Fibroblast of pulmonary artery (primary cell): ENCODE measurements at regions not wholly inside any gene's neighbourhood (a gene's known extent, or its start where the extent isn't known, plus 50 kb on each side); places are given as distances from the start of the nearest gene placed in this dataset.
"Not testable (repeated sequence)": the region's sequence is repeated elsewhere in the genome, so short reads cannot be mapped to it uniquely, and the experiment has no call there.

Experiments used
- DNase-seq: peaks from one replicate; pipeline ENCODE4 v3.0.0-alpha.2; 2010; ENCODE audit warnings: low read depth
- H3K4me3 ChIP-seq: replicated peaks from 2 replicates; pipeline ENCODE4 v1.5.1; 2011; ENCODE audit warnings: low read depth, mild to moderate bottlenecking, control low read depth, low read length, moderate library complexity
- TF ChIP-seq, protein P1 (sequence below): IDR thresholded peaks from 2 replicates; pipeline ENCODE4 v1.5.1; 2011; ENCODE audit warnings: mild to moderate bottlenecking, control low read depth, low read length, inconsistent platforms; ENCODE audit errors: missing control alignments

DNA sequence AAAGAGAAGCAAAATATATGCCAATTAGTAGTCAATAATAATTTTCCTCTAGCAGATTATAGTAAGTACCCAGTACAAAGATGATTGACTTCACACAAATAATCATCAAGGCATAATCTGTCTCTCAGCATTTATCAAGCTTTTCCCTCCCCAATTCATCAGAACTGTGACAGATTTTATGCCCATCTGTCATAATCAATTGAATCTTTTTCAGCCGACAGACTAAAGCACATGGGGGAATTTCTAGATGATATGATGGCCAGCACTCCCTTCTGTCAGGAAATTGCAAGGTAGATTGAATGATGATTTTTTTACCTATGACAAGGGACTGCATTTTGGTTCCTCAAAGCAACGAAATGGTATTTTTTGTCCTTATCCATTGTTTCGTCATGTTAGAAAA, 227.1 kb upstream of the CYLC2 start:
- no peak for DNase-seq
- no peak overlapping the region for H3K4me3 ChIP-seq
- TF ChIP-seq, protein P1, sequence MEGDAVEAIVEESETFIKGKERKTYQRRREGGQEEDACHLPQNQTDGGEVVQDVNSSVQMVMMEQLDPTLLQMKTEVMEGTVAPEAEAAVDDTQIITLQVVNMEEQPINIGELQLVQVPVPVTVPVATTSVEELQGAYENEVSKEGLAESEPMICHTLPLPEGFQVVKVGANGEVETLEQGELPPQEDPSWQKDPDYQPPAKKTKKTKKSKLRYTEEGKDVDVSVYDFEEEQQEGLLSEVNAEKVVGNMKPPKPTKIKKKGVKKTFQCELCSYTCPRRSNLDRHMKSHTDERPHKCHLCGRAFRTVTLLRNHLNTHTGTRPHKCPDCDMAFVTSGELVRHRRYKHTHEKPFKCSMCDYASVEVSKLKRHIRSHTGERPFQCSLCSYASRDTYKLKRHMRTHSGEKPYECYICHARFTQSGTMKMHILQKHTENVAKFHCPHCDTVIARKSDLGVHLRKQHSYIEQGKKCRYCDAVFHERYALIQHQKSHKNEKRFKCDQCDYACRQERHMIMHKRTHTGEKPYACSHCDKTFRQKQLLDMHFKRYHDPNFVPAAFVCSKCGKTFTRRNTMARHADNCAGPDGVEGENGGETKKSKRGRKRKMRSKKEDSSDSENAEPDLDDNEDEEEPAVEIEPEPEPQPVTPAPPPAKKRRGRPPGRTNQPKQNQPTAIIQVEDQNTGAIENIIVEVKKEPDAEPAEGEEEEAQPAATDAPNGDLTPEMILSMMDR: no peak

DNA sequence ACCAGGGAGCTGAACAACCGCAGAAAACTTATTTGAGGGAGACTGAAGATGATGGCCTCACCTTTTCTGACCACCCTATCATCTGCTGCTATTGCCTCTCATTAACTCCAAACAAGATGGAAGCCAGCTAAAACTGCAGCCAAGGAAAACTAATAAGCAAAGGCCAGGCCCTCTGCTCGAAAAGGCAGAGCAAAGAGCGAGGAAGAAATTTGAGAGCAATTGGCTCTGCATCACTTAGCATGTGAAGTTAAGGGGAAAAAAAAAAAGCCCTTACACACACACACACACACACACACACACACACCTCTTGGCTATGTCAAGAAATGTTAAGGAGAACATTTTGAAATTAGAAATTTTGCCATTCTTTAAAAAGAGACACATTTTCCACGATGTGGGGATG, 228.1 kb upstream of the CYLC2 start:
- TF ChIP-seq, protein P1: no peak
- H3K4me3 ChIP-seq: no peak overlapping the region
- DNase-seq: no peak

DNA sequence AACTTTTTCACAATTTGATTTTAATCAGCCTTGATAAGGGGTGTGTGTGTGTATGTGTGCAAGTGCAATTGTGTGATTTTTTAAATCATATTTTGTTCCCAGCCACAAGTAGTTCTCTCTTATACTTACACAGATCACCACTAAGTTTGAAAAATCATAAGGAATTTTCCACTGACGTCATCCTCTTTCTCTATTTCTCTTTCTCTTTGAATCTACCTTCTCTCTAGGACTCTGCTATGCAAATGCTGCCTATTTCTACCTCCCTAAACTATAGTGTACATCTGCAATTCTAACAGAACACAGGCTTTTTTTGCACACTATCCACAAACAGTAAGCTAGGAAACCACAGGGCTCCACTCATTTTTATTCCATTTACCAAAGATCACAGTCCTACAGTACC, 254.6 kb upstream of the CYLC2 start:
- DNase-seq: no peak
- TF ChIP-seq, protein P1: no peak
- no peak overlapping the region for H3K4me3 ChIP-seq

DNA sequence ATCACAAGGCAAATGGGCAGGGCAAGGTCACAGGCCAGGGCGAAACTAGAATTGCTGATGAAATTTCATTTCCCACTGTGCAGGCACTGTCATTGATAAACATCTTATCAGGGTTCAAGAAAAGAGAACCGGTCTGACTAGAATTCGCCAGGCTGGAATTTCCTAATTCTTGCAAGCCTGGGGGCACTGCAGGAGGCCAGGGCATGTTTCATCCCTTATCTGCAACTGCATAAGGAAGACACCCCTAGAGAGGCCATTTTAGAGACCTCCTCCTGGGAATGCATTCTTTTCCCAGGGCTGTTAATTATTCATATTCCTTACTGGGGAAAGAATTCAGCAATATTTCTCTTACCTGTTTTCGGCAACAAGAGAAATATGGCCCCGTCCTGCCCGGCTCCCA, 266.2 kb upstream of the CYLC2 start:
- no peak for DNase-seq
- no peak overlapping the region for H3K4me3 ChIP-seq
- TF ChIP-seq, protein P1: no peak

DNA sequence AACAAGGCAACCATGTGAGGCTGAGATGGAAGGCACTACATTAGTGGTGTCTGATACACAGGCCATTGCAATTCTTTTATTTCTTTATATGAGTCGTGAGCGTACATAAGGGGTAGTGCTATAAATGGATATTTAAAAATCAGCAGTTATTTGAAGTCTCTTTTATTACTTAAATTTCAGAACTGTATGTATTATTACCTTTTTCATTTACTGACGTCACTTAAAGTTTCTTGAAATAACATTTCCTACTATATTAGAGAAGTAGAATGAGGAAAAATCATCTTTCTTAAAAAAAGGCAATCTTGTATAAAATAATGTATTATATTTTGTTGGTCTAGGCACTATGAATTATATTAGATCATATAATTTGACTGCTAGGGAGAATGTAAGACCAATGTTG, 280.9 kb upstream of the CYLC2 start:
- DNase-seq: no peak
- no peak overlapping the region for H3K4me3 ChIP-seq
- TF ChIP-seq, protein P1: no peak

DNA sequence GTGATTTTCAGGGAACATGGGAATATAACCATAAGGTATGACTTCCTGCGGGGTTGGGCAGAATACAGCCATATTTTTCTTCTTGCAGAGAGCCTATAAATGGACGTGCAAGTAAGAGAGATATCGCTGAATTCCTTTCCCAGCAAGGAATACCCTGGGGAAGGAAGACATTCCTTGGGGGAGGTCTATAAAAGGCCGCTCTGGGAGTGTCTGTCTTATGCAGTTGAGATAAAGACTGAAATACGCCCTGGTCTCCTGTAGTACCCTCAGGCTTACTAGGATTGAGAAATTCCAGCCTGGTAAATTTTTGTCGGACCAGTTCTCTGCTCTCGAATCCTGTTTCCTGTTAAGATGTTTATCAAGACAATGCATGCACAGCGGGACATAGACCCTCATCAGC, 282.2 kb upstream of the CYLC2 start:
- not testable (repeated sequence) for H3K4me3 ChIP-seq, DNase-seq

DNA sequence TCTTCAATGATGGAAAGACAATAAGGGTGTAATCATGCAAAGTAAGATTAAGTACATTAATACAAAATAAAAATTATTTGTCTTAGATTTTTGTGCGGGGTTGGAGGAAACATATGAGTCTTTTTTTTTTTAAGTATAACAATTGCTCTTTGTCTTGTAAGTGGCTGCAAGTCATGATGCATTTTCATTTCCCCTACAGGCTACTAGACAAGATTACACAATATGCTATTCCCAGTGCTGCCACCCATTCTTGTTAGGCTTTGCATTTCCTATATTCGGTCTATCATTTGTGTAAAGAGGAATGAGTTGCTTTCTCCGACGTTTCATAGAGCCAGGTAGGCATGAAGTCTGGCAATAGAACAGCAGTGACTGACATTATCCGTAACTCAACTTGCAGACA, 294.2 kb upstream of the CYLC2 start:
- H3K4me3 ChIP-seq: no peak overlapping the region
- no peak for DNase-seq
- TF ChIP-seq, protein P1: no peak

DNA sequence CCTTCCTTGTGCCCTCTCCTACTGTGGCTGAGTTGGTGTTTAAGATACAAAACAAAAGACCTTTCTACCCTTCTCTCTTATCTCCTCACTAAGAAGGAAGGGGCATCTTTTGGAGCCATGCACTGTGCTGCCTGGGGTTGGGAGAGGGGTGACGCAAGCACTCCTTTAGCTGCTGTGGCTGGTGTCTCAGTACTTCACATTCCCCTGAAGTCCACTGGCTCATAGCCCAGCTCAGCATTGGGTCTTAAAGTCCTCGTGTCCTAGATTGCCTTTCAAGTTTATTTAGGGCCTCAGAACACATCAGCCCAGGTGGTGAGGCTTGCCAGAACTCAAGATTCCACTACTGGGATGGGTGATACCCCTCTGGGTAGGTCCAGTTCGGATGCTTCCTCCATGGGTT, 325.9 kb upstream of the CYLC2 start:
- H3K4me3 ChIP-seq: no peak overlapping the region
- no peak for DNase-seq
- TF ChIP-seq, protein P1: no peak
